ENCODE measurements at regions not wholly inside any gene's neighbourhood (a gene's known extent, or its start where the extent isn't known, plus 50 kb on each side); places are given as distances from the start of the nearest gene placed in this dataset.

- TF ChIP-seq POLR2A (IDR thresholded peaks at IDR 0.05; ENCODE audit: low read length), result no peak
- TF ChIP-seq GATA1 (IDR thresholded peaks at IDR 0.05; ENCODE audit: low read depth, low read length), result no peak
Observed at GRCh38 chr16:60127196-60127595, 1393.1 kb upstream of the GOT2 start.
